ENCODE measurements at regions not wholly inside any gene's neighbourhood (a gene's known extent, or its start where the extent isn't known, plus 50 kb on each side); places are given as distances from the start of the nearest gene placed in this dataset.

DNA sequence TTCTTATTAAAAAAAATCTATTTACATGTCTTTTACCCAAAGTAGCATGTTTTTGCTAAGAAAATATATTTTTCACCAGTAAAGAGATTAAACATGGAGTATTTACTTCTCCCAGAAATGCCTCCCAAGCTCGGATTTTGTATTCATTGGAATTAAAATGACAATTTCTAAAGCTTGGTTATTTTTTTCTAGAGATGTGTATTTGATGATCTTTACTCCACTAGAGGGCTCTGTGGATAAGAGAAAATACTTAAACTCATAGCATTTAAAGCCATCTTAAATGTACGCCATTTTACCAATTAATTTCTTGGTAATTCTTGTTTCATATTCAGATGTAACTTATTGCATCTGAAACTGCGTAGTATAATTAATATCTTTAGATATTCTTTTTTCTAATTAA is 461.4 kb downstream of the GALR1 start:
- ChIA-PET POLR2A (no interaction called here), CTCF (interaction anchor here (1.8 kb wide), 1 partner anchor 13 kb away, joined by 5 read pairs; no protein-coding TSS in a partner anchor)
- DNase-seq (ENCODE audit: extremely low spot score) = no peak
- TF ChIP-seq, protein P1, sequence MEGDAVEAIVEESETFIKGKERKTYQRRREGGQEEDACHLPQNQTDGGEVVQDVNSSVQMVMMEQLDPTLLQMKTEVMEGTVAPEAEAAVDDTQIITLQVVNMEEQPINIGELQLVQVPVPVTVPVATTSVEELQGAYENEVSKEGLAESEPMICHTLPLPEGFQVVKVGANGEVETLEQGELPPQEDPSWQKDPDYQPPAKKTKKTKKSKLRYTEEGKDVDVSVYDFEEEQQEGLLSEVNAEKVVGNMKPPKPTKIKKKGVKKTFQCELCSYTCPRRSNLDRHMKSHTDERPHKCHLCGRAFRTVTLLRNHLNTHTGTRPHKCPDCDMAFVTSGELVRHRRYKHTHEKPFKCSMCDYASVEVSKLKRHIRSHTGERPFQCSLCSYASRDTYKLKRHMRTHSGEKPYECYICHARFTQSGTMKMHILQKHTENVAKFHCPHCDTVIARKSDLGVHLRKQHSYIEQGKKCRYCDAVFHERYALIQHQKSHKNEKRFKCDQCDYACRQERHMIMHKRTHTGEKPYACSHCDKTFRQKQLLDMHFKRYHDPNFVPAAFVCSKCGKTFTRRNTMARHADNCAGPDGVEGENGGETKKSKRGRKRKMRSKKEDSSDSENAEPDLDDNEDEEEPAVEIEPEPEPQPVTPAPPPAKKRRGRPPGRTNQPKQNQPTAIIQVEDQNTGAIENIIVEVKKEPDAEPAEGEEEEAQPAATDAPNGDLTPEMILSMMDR (IDR thresholded peaks at IDR 0.05; ENCODE audit: control extremely low read depth, extremely low read depth, low read depth, missing control alignments) = no peak

GRCh38 chr18:77714716-77715115 is 465.1 kb downstream of the GALR1 start:
- TF ChIP-seq, protein P1 (IDR thresholded peaks at IDR 0.05; ENCODE audit: control extremely low read depth, extremely low read depth, low read depth, missing control alignments) = no peak
- ChIA-PET CTCF (no interaction called here), POLR2A (no interaction called here)
- DNase-seq (ENCODE audit: extremely low spot score) = no peak

DNA sequence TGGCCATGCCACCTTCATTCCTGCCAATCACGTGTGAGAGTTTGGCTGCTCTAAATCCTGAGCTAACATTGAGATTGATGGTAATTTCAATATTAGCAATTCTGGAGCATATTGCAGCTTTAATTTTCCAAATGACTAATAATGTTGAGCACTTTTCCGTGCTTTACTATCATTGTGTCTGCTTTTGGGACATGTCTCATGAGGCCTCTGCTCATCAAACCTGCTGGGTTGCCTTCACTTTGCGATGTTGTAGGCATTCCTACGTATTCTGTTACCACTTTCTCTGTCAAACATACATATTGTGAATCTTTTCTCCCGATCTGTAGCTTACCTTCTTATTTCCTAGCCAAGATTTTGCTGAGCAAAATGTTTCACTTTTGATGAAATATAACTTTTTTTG is 466.6 kb downstream of the GALR1 start:
- POLR2A ChIA-PET = no interaction called here
- no peak for DNase-seq (ENCODE audit: extremely low spot score)
- CTCF ChIA-PET = interaction anchor here (1.0 to 1.1 kb wide), 2 partner anchors 11 to 15 kb away, joined by 3 read pairs; no protein-coding TSS in a partner anchor
- TF ChIP-seq, protein P1 (IDR thresholded peaks at IDR 0.05; ENCODE audit: control extremely low read depth, extremely low read depth, low read depth, missing control alignments) = no peak

DNA sequence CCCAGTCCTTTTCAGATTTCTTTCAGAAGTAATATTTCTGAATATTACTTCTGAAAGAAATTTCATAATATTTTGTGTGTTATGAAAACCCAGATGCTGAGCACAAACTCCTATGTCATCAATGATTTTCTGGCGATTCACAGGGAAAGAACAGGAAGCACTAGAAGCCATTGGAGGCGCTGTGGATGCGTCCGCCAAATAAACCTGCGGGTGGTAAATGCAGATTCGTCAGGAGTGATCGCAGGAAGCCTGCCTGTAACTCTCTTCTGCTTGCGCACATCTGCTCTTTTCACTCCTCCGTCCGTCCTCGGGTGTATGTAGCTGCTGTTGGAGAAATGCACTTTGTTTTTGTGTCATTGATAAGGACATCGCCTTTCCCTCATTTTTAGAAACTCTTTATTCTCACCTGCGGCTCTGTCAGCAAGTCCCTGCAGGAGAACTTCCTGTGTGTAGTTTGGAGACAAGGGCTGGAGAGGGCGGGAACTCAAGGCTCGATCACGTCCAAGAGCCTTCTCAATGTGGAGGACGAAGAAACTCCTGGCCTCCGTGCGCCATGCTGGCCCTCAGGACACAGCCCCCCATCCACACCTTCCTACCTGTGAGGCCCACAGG is 483.8 kb downstream of the GALR1 start:
- CTCF ChIA-PET = no interaction called here
- TF ChIP-seq, protein P1 (IDR thresholded peaks at IDR 0.05; ENCODE audit: control extremely low read depth, extremely low read depth, low read depth, missing control alignments) = no peak
- POLR2A ChIA-PET = no interaction called here
- no peak for DNase-seq (ENCODE audit: extremely low spot score)

GRCh38 chr18:77736842-77737241 is 487.2 kb downstream of the GALR1 start:
- POLR2A ChIA-PET = no interaction called here
- DNase-seq (ENCODE audit: extremely low spot score) = no peak
- TF ChIP-seq, protein P1 (IDR thresholded peaks at IDR 0.05; ENCODE audit: control extremely low read depth, extremely low read depth, low read depth, missing control alignments) = no peak
- CTCF ChIA-PET = no interaction called here

- ChIA-PET CTCF (no interaction called here), POLR2A (no interaction called here)
- TF ChIP-seq, protein P1 (IDR thresholded peaks at IDR 0.05; ENCODE audit: control extremely low read depth, extremely low read depth, low read depth, missing control alignments) = no peak
- DNase-seq (ENCODE audit: extremely low spot score) = no peak
Measured at GRCh38 chr18:77737405-77737804, 487.8 kb downstream of the GALR1 start.

Data from GM10248 (cell line).